Activated CD4-positive, alpha-beta T cell treated with anti-CD3 and anti-CD28 coated beads, Interleukin-2, amount 50 U/mL, for 4 hours (primary cell): ENCODE measurements at regions not wholly inside any gene's neighbourhood (a gene's known extent, or its start where the extent isn't known, plus 50 kb on each side); places are given as distances from the start of the nearest gene placed in this dataset.
"Not testable (repeated sequence)": the region's sequence is repeated elsewhere in the genome, so short reads cannot be mapped to it uniquely, and the experiment has no call there.

Experiments used
- DNase-seq, 2 experiments: peaks; one replicate each; pipeline ENCODE4 v3.0.0-alpha.2; 2020

GRCh38 chr1:14141656-14142055 lies 441.7 kb downstream of the PRDM2 start:
- no peak for DNase-seq

- no peak for DNase-seq
Measured at GRCh38 chr1:14142397-14143100, 442.6 kb downstream of the PRDM2 start.

- no peak for DNase-seq
Measured at GRCh38 chr1:14143777-14144176, 443.8 kb downstream of the PRDM2 start.

- DNase-seq = no peak
Measured at GRCh38 chr1:14148526-14148925, 448.5 kb downstream of the PRDM2 start.

- no peak for DNase-seq
Measured at GRCh38 chr1:14149431-14149830, 449.1 kb upstream of the KAZN start.

- DNase-seq = no peak
Measured at GRCh38 chr1:14156543-14156942, 441.9 kb upstream of the KAZN start.

GRCh38 chr1:14160781-14161180 lies 437.7 kb upstream of the KAZN start:
- no peak for DNase-seq

- DNase-seq = no peak
Measured at GRCh38 chr1:14163246-14163645, 435.2 kb upstream of the KAZN start.

GRCh38 chr1:14165371-14165801 lies 433.1 kb upstream of the KAZN start:
- DNase-seq = no peak

GRCh38 chr1:14167884-14168283 lies 430.6 kb upstream of the KAZN start:
- DNase-seq = no peak

- DNase-seq = no peak
Measured at GRCh38 chr1:14168326-14169063, 430.0 kb upstream of the KAZN start.

GRCh38 chr1:14173598-14173997 lies 424.9 kb upstream of the KAZN start:
- DNase-seq = no peak

- DNase-seq = not testable (repeated sequence)
Measured at GRCh38 chr1:14177866-14178265, 420.6 kb upstream of the KAZN start.

GRCh38 chr1:14180738-14181137 lies 417.7 kb upstream of the KAZN start:
- no peak for DNase-seq

GRCh38 chr1:14181191-14181795 lies 417.2 kb upstream of the KAZN start:
- DNase-seq = no peak

- DNase-seq = no peak
Measured at GRCh38 chr1:14182856-14183255, 415.6 kb upstream of the KAZN start.

- DNase-seq = no peak
Measured at GRCh38 chr1:14183329-14183728, 415.2 kb upstream of the KAZN start.

- DNase-seq = no peak
Measured at GRCh38 chr1:14184454-14184853, 414.0 kb upstream of the KAZN start.

- no peak for DNase-seq
Measured at GRCh38 chr1:14189381-14189780, 409.1 kb upstream of the KAZN start.

- DNase-seq = no peak
Measured at GRCh38 chr1:14190508-14190907, 408.0 kb upstream of the KAZN start.

- no peak for DNase-seq
Measured at GRCh38 chr1:14194511-14194910, 404.0 kb upstream of the KAZN start.

GRCh38 chr1:14205066-14205465 lies 393.4 kb upstream of the KAZN start:
- no peak for DNase-seq

- no peak for DNase-seq
Measured at GRCh38 chr1:14215151-14215550, 383.3 kb upstream of the KAZN start.

- no peak for DNase-seq
Measured at GRCh38 chr1:14217384-14217783, 381.1 kb upstream of the KAZN start.
